Hepatocyte (in vitro differentiated cells): ENCODE measurements at regions not wholly inside any gene's neighbourhood (a gene's known extent, or its start where the extent isn't known, plus 50 kb on each side); places are given as distances from the start of the nearest gene placed in this dataset.
"Not testable (repeated sequence)": the region's sequence is repeated elsewhere in the genome, so short reads cannot be mapped to it uniquely, and the experiment has no call there.

Experiments used
- CTCF ChIP-seq: fragments of 200-600 bp; sonication (generic); IDR thresholded peaks from 2 replicates; pipeline ENCODE4 v1.5.1; 2016; ENCODE audit warnings: antibody characterized with exemption, mild to moderate bottlenecking; ENCODE audit not compliant: poor library complexity
- EZH2 ChIP-seq: fragments of 200-600 bp; sonication (generic); IDR thresholded peaks from 2 replicates; pipeline ENCODE4 v1.6.1; 2016; ENCODE audit warnings: antibody characterized with exemption, mild to moderate bottlenecking, borderline replicate concordance

- TF ChIP-seq CTCF, EZH2: not testable (repeated sequence)
These were observed 87.4 kb upstream of the PCED1B start for GRCh38 chr12:46992051-46992450.
